H1 (cell line): ENCODE measurements at regions not wholly inside any gene's neighbourhood (a gene's known extent, or its start where the extent isn't known, plus 50 kb on each side); places are given as distances from the start of the nearest gene placed in this dataset.
"Not testable (repeated sequence)": the region's sequence is repeated elsewhere in the genome, so short reads cannot be mapped to it uniquely, and the experiment has no call there.

Experiments used
- CTCF ChIA-PET: fragments of 300-600 bp; sonication (Branson Sonifier 250); formaldehyde crosslinking; loops from one replicate; lab custom pipeline; 2021; ENCODE audit not compliant: partially characterized antibody; lab: Charles Lee
- POLR2A ChIA-PET: fragments of 300-600 bp; sonication (Branson Sonifier 250); formaldehyde crosslinking; loops from one replicate; lab custom pipeline; 2021; ENCODE audit warnings: inconsistent platforms; ENCODE audit not compliant: partially characterized antibody; lab: Charles Lee
- DNase-seq, 2 experiments: peaks; one replicate each; pipeline versions ENCODE4 v3.0.0 to v3.0.0-alpha.2; 2010 to 2022; ENCODE audit warnings: low spot score in 2 of 2, low read depth in 1 of 2, mixed read lengths in 1 of 2
- FAIRE-seq: peaks from 2 replicates; lab custom pipeline; 2011; peaks lifted over from hg19 to GRCh38; lab: Jason Lieb, UNC
- H2AFZ ChIP-seq: 2 replicates; pipeline ENCODE4 v1.8.1; 2012; ENCODE audit warnings: low read length, inconsistent platforms
- H2AK5ac ChIP-seq: 2 replicates; pipeline ENCODE4 v1.6.1; 2013; ENCODE audit warnings: low read depth, low read length
- H2BK120ac ChIP-seq: replicated peaks from 2 replicates; pipeline ENCODE3; 2013; ENCODE audit warnings: low read depth, low read length, inconsistent platforms
- H2BK12ac ChIP-seq: 2 replicates; pipeline ENCODE4 v1.6.1; 2013; ENCODE audit warnings: low read depth, low read length
- H2BK15ac ChIP-seq: 2 replicates; pipeline ENCODE4 v1.6.1; 2013; ENCODE audit warnings: low read length
- H2BK20ac ChIP-seq: 2 replicates; pipeline ENCODE4 v1.6.1; 2013; ENCODE audit warnings: low read length
- H2BK5ac ChIP-seq: 2 replicates; pipeline ENCODE4 v1.6.1; 2013; ENCODE audit warnings: low read depth, low read length
- H3K14ac ChIP-seq: 2 replicates; pipeline ENCODE4 v1.6.1; 2013; ENCODE audit warnings: inconsistent platforms; ENCODE audit not compliant: insufficient read length
- H3K18ac ChIP-seq: 2 replicates; pipeline ENCODE4 v1.6.1; 2013; ENCODE audit warnings: low read length; ENCODE audit errors: extremely low read depth
- H3K23ac ChIP-seq: 2 replicates; pipeline ENCODE4 v1.6.1; 2013; ENCODE audit warnings: inconsistent platforms; ENCODE audit not compliant: insufficient read length
- H3K23me2 ChIP-seq: 2 replicates; pipeline ENCODE4 v1.6.1; 2013; ENCODE audit warnings: low read depth, low read length
- H3K27ac ChIP-seq: 2 replicates; pipeline ENCODE4 v1.6.1; 2011; ENCODE audit warnings: low read depth, low read length, inconsistent platforms
- H3K27me3 ChIP-seq, 4 experiments: replicated peaks in 1 of 4; 1 replicate in 1 of 4; 2 replicates in 3 of 4; pipeline versions ENCODE4 v1.6.1 to v1.8.1; 2011 to 2013; ENCODE audit warnings: low read length in 3 of 4, mild to moderate bottlenecking in 3 of 4, inconsistent platforms in 2 of 4, mixed read lengths in 2 of 4, moderate library complexity in 1 of 4; ENCODE audit not compliant: control insufficient read depth in 3 of 4, insufficient read depth in 3 of 4; ENCODE audit errors: extremely low read depth in 1 of 4
- H3K36me3 ChIP-seq, 4 experiments: 2 replicates each; pipeline versions ENCODE4 v1.6.1 to v1.8.1; 2011 to 2013; ENCODE audit warnings: mild to moderate bottlenecking in 4 of 4, low read length in 3 of 4, moderate library complexity in 2 of 4, control low read depth in 1 of 4, inconsistent platforms in 1 of 4; ENCODE audit not compliant: insufficient read depth in 4 of 4, control insufficient read depth in 2 of 4
- H3K4ac ChIP-seq: replicated peaks from 2 replicates; pipeline ENCODE3; 2013; ENCODE audit warnings: low read length, low read depth, mixed read lengths, inconsistent platforms; ENCODE audit not compliant: insufficient read length
- H3K4me1 ChIP-seq, 4 experiments: replicated peaks in 1 of 4; 1 replicate in 1 of 4; 2 replicates in 3 of 4; pipeline versions ENCODE4 v1.6.1 to v1.8.1; 2011 to 2013; ENCODE audit warnings: low read length in 3 of 4, inconsistent platforms in 2 of 4, mixed read lengths in 1 of 4; ENCODE audit not compliant: insufficient read depth in 4 of 4, control insufficient read depth in 3 of 4
- H3K4me2 ChIP-seq, 2 experiments: 2 replicates each; pipeline versions ENCODE4 v1.6.1 to v1.8.1; 2011 to 2013; ENCODE audit warnings: low read depth in 2 of 2, low read length in 2 of 2, control low read depth in 1 of 2, inconsistent platforms in 1 of 2, mild to moderate bottlenecking in 1 of 2; ENCODE audit not compliant: insufficient read depth in 1 of 2
- H3K4me3 ChIP-seq, 4 experiments: fragments of 200-600, 300-600 bp in 1 of 4; sonication (generic), shearing (Covaris generic), sonication (Bioruptor Twin) in 1 of 4; 2 replicates each; pipeline versions ENCODE4 v1.5.1 to v1.8.1; 2011 to 2016; ENCODE audit warnings: low read length in 4 of 4, low read depth in 3 of 4, control low read depth in 2 of 4, inconsistent platforms in 2 of 4, mild to moderate bottlenecking in 2 of 4, mixed read lengths in 1 of 4, moderate library complexity in 1 of 4; ENCODE audit not compliant: insufficient read depth in 2 of 4; ENCODE audit errors: extremely low read depth in 1 of 4
- H3K56ac ChIP-seq: replicated peaks from 2 replicates; pipeline ENCODE3; 2013; ENCODE audit warnings: low read depth, mild to moderate bottlenecking, mixed read lengths, low read length, inconsistent platforms; ENCODE audit not compliant: insufficient read length
- H3K79me1 ChIP-seq: 2 replicates; pipeline ENCODE4 v1.6.1; 2013; ENCODE audit warnings: low read depth, low read length, control low read depth
- H3K79me2 ChIP-seq, 2 experiments: 2 replicates each; pipeline versions ENCODE4 v1.6.1 to v1.8.1; 2012 to 2013; ENCODE audit warnings: low read length in 2 of 2, mild to moderate bottlenecking in 2 of 2, inconsistent platforms in 1 of 2; ENCODE audit not compliant: insufficient read depth in 2 of 2, control insufficient read depth in 1 of 2
- H3K9ac ChIP-seq, 4 experiments: replicated peaks in 1 of 4; 1 replicate in 1 of 4; 2 replicates in 3 of 4; pipeline versions ENCODE4 v1.6.1 to v1.8.1; 2011 to 2013; ENCODE audit warnings: low read depth in 3 of 4, low read length in 3 of 4, control low read depth in 2 of 4, mild to moderate bottlenecking in 2 of 4, moderate library complexity in 2 of 4, inconsistent platforms in 1 of 4; ENCODE audit errors: extremely low read depth in 1 of 4
- H3K9me3 ChIP-seq, 2 experiments: 2 replicates each; pipeline versions ENCODE4 v1.6.1 to v1.8.1; 2012 to 2013; ENCODE audit warnings: mild to moderate bottlenecking in 2 of 2, moderate library complexity in 2 of 2, control low read depth in 1 of 2, inconsistent platforms in 1 of 2, low read depth in 1 of 2, low read length in 1 of 2, mixed read lengths in 1 of 2; ENCODE audit not compliant: insufficient read depth in 2 of 2
- H4K20me1 ChIP-seq, 2 experiments: replicated peaks in 1 of 2; 2 replicates each; pipeline versions ENCODE3 to v1.8.1; 2011 to 2013; ENCODE audit warnings: inconsistent platforms in 2 of 2, low read length in 2 of 2, mild to moderate bottlenecking in 1 of 2; ENCODE audit not compliant: insufficient read depth in 2 of 2, control insufficient read depth in 1 of 2
- H4K5ac ChIP-seq: 2 replicates; pipeline ENCODE4 v1.6.1; 2013; ENCODE audit warnings: low read length, low read depth, mixed read lengths, inconsistent platforms; ENCODE audit not compliant: insufficient read length
- H4K8ac ChIP-seq: 2 replicates; pipeline ENCODE4 v1.8.0; 2013; ENCODE audit warnings: mild to moderate bottlenecking, moderate library complexity, low read length, inconsistent platforms; ENCODE audit not compliant: insufficient read depth; ENCODE audit errors: extremely low read depth
- H4K91ac ChIP-seq: replicated peaks from 2 replicates; pipeline ENCODE3; 2013; ENCODE audit warnings: low read length, mixed read lengths, inconsistent platforms; ENCODE audit not compliant: insufficient read length
- WGBS, 2 experiments: shearing (Covaris generic) in 1 of 2; methylation state at CpG; one replicate each; pipeline versions ENCODE4 v1.1.6 to v1.1.7; 2013 to 2015; ENCODE audit warnings: low lambda C conversion rate in 2 of 2, mixed read lengths in 2 of 2, inconsistent platforms in 1 of 2, low coverage in 1 of 2, missing lambda C conversion rate in 1 of 2; ENCODE audit not compliant: insufficient replicate concordance in 2 of 2, insufficient coverage in 1 of 2, insufficient read length in 1 of 2; ENCODE audit errors: extremely low coverage in 1 of 2, missing lambda C conversion rate in 1 of 2; 5-methylcytosine and 5-hydroxymethylcytosine counted together

DNA sequence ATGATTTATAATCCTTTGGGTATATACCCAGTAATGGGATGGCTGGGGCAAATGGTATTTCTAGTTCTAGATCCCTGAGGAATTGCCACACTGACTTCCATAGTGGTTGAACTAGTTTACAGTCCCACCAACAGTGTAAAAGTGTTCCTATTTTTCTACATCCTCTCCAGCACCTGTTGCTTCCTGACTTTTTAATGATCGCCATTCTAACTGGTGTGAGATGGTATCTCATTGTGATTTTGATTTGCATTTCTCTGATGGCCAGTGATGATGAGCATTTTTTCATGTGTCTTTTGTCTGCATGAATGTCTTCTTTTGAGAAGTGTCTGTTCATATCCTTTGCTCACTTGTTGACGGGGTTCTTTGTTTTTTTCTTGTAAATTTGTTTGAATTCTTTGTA lies 108.2 kb downstream of the MAGEE1 start:
- H2AFZ ChIP-seq, H2BK15ac ChIP-seq, H3K79me2 ChIP-seq, H3K79me1 ChIP-seq, H4K20me1 ChIP-seq, DNase-seq, H2BK5ac ChIP-seq, H2BK120ac ChIP-seq, H3K4me1 ChIP-seq, H3K4me3 ChIP-seq, H3K4ac ChIP-seq, FAIRE-seq, H4K5ac ChIP-seq, H3K36me3 ChIP-seq, H3K23ac ChIP-seq, H3K18ac ChIP-seq, H2BK12ac ChIP-seq, POLR2A ChIA-PET, H2AK5ac ChIP-seq, H4K91ac ChIP-seq, H3K9me3 ChIP-seq, H3K14ac ChIP-seq, H3K27me3 ChIP-seq, H3K23me2 ChIP-seq, H3K4me2 ChIP-seq, H3K56ac ChIP-seq, H4K8ac ChIP-seq, H3K27ac ChIP-seq, H2BK20ac ChIP-seq, CTCF ChIA-PET, H3K9ac ChIP-seq: not testable (repeated sequence)
- 100% methylated on average over 1 of the region's 2 CpGs; no CpG with 5 or more reads in 1 of the 2 experiments for WGBS, 2 experiments
